GM03348 (cell line): ENCODE measurements at regions not wholly inside any gene's neighbourhood (a gene's known extent, or its start where the extent isn't known, plus 50 kb on each side); places are given as distances from the start of the nearest gene placed in this dataset.
"Not testable (repeated sequence)": the region's sequence is repeated elsewhere in the genome, so short reads cannot be mapped to it uniquely, and the experiment has no call there.

Experiments used
- DNase-seq: peaks from one replicate; pipeline ENCODE4 v3.0.0; 2012; ENCODE audit warnings: low spot score

- DNase-seq, result peak; percentile 12
Observed at GRCh38 chr21:14321042-14321441, 61.9 kb downstream of the HSPA13 start.

GRCh38 chr21:14319805-14320204 is 63.1 kb downstream of the HSPA13 start:
- no peak for DNase-seq

GRCh38 chr21:14318578-14318977 is 64.4 kb downstream of the HSPA13 start:
- no peak for DNase-seq

- no peak for DNase-seq
Observed at GRCh38 chr21:14317507-14317906, 65.4 kb downstream of the HSPA13 start.

- DNase-seq, result no peak
Observed at GRCh38 chr21:14313300-14313699, 69.6 kb downstream of the HSPA13 start.

GRCh38 chr21:14312871-14313270 is 70.1 kb downstream of the HSPA13 start:
- no peak for DNase-seq

- no peak for DNase-seq
Observed at GRCh38 chr21:14308234-14308633, 74.7 kb downstream of the HSPA13 start.

GRCh38 chr21:14306126-14306907 is 76.6 kb downstream of the HSPA13 start:
- peak; percentile 11 for DNase-seq

- DNase-seq, result no peak
Observed at GRCh38 chr21:14303731-14304488, 79.0 kb downstream of the HSPA13 start.

- no peak for DNase-seq
Observed at GRCh38 chr21:14300074-14300473, 82.9 kb downstream of the HSPA13 start.

- no peak for DNase-seq
Observed at GRCh38 chr21:14290576-14290975, 74.6 kb downstream of the RBM11 start.

GRCh38 chr21:14288922-14289321 is 73.0 kb downstream of the RBM11 start:
- no peak for DNase-seq

- DNase-seq, result no peak
Observed at GRCh38 chr21:14285147-14285761, 69.3 kb downstream of the RBM11 start.

- DNase-seq, result no peak
Observed at GRCh38 chr21:14284481-14284880, 68.5 kb downstream of the RBM11 start.

GRCh38 chr21:14281188-14281900 is 65.4 kb downstream of the RBM11 start:
- not testable (repeated sequence) for DNase-seq
